Mammary epithelial cell (primary cell): ENCODE measurements at regions not wholly inside any gene's neighbourhood (a gene's known extent, or its start where the extent isn't known, plus 50 kb on each side); places are given as distances from the start of the nearest gene placed in this dataset.
"Not testable (repeated sequence)": the region's sequence is repeated elsewhere in the genome, so short reads cannot be mapped to it uniquely, and the experiment has no call there.

Experiments
- CTCF ChIP-seq, 2 donors: IDR thresholded peaks in 1 of 2; conservative IDR thresholded peaks in 1 of 2; 2 replicates each; pipeline ENCODE4 v1.5.1; 2011 to 2012; ENCODE audit warnings: inconsistent platforms in 2 of 2, low read length in 2 of 2, mild to moderate bottlenecking in 2 of 2, control low read depth in 1 of 2, low read depth in 1 of 2; ENCODE audit not compliant: insufficient read depth in 1 of 2; ENCODE audit errors: extremely low read depth in 1 of 2
- EZH2 ChIP-seq: IDR thresholded peaks from 2 replicates; pipeline ENCODE4 v1.6.1; 2012; ENCODE audit warnings: low read length, inconsistent platforms, borderline replicate concordance

- TF ChIP-seq CTCF (conservative IDR thresholded peaks at IDR 0.05 in 1 of 2, IDR thresholded peaks at IDR 0.05 in 1 of 2; ENCODE audit: extremely low read depth in 1 of 2, insufficient read depth in 1 of 2, low read depth in 1 of 2, low read length in 2 of 2); EZH2: not testable (repeated sequence)
Measured at GRCh38 chr16:29142506-29142905, 157.7 kb downstream of the LAT start.
